Left lung (tissue), 4 donors: ENCODE measurements at regions not wholly inside any gene's neighbourhood (a gene's known extent, or its start where the extent isn't known, plus 50 kb on each side); places are given as distances from the start of the nearest gene placed in this dataset.

Source experiments
- ATAC-seq: fragments of 200-7000 bp; cut with Tn5 transposase; one replicate; pipeline ENCODE4 v1.9.1; 2020; ENCODE audit warnings: moderate library complexity
- DNase-seq, 4 donors: peaks; one replicate each; pipeline ENCODE4 v3.0.0-alpha.2; 2013 to 2020
- H3K27ac ChIP-seq, 2 donors: fragments of 200-600 bp; sonication (generic) in 1 of 2; one replicate each; pipeline versions ENCODE4 v1.5.0 to v1.8.0; 2020 to 2021
- H3K27me3 ChIP-seq, 2 donors: fragments of 200-600 bp; sonication (generic) in 1 of 2; one replicate each; pipeline versions ENCODE4 v1.5.0 to v1.8.0; 2020 to 2021
- H3K36me3 ChIP-seq, 2 donors: fragments of 200-600 bp; sonication (generic) in 1 of 2; one replicate each; pipeline versions ENCODE4 v1.5.0 to v1.8.0; 2020 to 2021
- H3K4me1 ChIP-seq, 2 donors: fragments of 200-600 bp; one replicate each; pipeline ENCODE4 v1.8.0; 2021
- H3K4me3 ChIP-seq, 2 donors: fragments of 200-600 bp; sonication (generic) in 1 of 2; one replicate each; pipeline versions ENCODE4 v1.5.0 to v1.8.0; 2020 to 2021; ENCODE audit warnings: mild to moderate bottlenecking in 1 of 2
- H3K9me3 ChIP-seq, 2 donors: fragments of 200-600 bp; sonication (generic) in 1 of 2; one replicate each; pipeline versions ENCODE4 v1.5.0 to v1.8.0; 2020 to 2021
- CTCF ChIP-seq, 2 donors: fragments of 200-600 bp; sonication (generic) in 1 of 2; IDR thresholded peaks; one replicate each; pipeline versions ENCODE4 v1.5.0 to v1.8.0; 2021; ENCODE audit warnings: antibody characterized with exemption in 2 of 2
- intact Hi-C, 2 donors: fragments of 100-400 bp; cut with DNase I; formaldehyde crosslinking; loops; one replicate each; pipeline versions ENCODE4 v1.11.2 to v1.14.2; 2022
- donor health status: DM: no; HTN: yes; CAD: no.
- donor health status: DM: no; HTN: no; CAD: no.

- no peak for TF ChIP-seq CTCF (IDR thresholded peaks at IDR 0.05)
- Histone ChIP-seq H3K27ac (no peak overlapping the region), H3K4me3 (no peak overlapping the region), H3K27me3 (no peaks in the 10 kb centered on the region), H3K9me3 (no peaks in the 10 kb centered on the region), H3K4me1 (peaks cover 14 to 39% of the 10 kb centered on the region in 2 donors), H3K36me3 (no peaks in the 10 kb centered on the region)
- ATAC-seq (no peak), DNase-seq (no peak)
- intact Hi-C loops, result no loop called here
These were observed 190.1 kb downstream of the FAM43A start for GRCh38 chr3:194875581-194876402.

GRCh38 chr3:194876403-194877095 lies 190.9 kb downstream of the FAM43A start:
- TF ChIP-seq CTCF (IDR thresholded peaks at IDR 0.05), result no peak
- Histone ChIP-seq H3K4me1 (peaks cover 14 to 39% of the 10 kb centered on the region in 2 donors), H3K27me3 (no peaks in the 10 kb centered on the region), H3K4me3 (no peak overlapping the region), H3K36me3 (no peaks in the 10 kb centered on the region), H3K27ac (no peak overlapping the region), H3K9me3 (no peaks in the 10 kb centered on the region)
- DNase-seq (no peak), ATAC-seq (no peak)
- intact Hi-C loops, result no loop called here

- TF ChIP-seq CTCF (IDR thresholded peaks at IDR 0.05), result no peak
- Histone ChIP-seq H3K36me3 (no peaks in the 10 kb centered on the region), H3K27ac (no peak overlapping the region), H3K4me3 (no peak overlapping the region), H3K4me1 (peaks cover 9 to 30% of the 10 kb centered on the region in 2 donors), H3K9me3 (no peaks in the 10 kb centered on the region), H3K27me3 (no peaks in the 10 kb centered on the region)
- ATAC-seq (no peak), DNase-seq (no peak)
- intact Hi-C loops, result no loop called here
These were observed 191.8 kb downstream of the FAM43A start for GRCh38 chr3:194877291-194878119.

GRCh38 chr3:194879126-194879877 lies 193.6 kb downstream of the FAM43A start:
- Histone ChIP-seq H3K4me3 (no peak overlapping the region), H3K27ac (peak overlapping the region in 1 of 2 donors; percentile 61), H3K4me1 (peaks cover 9 to 29% of the 10 kb centered on the region in 2 donors), H3K27me3 (no peaks in the 10 kb centered on the region), H3K36me3 (no peaks in the 10 kb centered on the region), H3K9me3 (peaks cover 0 to 13% of the 10 kb centered on the region in 2 donors)
- ATAC-seq (peak; percentile 27), DNase-seq (no peak)
- intact Hi-C loops, result no loop called here
- no peak for TF ChIP-seq CTCF (IDR thresholded peaks at IDR 0.05)
